Liver (tissue), 7 donors: ENCODE measurements at regions not wholly inside any gene's neighbourhood (a gene's known extent, or its start where the extent isn't known, plus 50 kb on each side); places are given as distances from the start of the nearest gene placed in this dataset.

Experiments used
- DNase-seq: peaks from one replicate; pipeline ENCODE4 v3.0.0-alpha.2; 2017; ENCODE audit warnings: low spot score
- H3K27ac ChIP-seq, 2 donors: one replicate each; pipeline ENCODE4 v1.7.0; 2013; ENCODE audit warnings: inconsistent platforms in 2 of 2, low read length in 2 of 2, control low read depth in 1 of 2, low read depth in 1 of 2, mild to moderate bottlenecking in 1 of 2
- H3K27me3 ChIP-seq, 4 donors: one replicate each; pipeline versions ENCODE4 v1.6.1 to v1.7.0; 2013; ENCODE audit warnings: low read length in 3 of 4, inconsistent platforms in 1 of 4, mild to moderate bottlenecking in 1 of 4, moderate library complexity in 1 of 4; ENCODE audit not compliant: control insufficient read depth in 4 of 4, insufficient read depth in 4 of 4
- H3K36me3 ChIP-seq, 4 donors: one replicate each; pipeline versions ENCODE4 v1.6.1 to v1.7.0; 2013; ENCODE audit warnings: low read length in 3 of 4, mild to moderate bottlenecking in 3 of 4, low read depth in 1 of 4, moderate library complexity in 1 of 4; ENCODE audit not compliant: control insufficient read depth in 4 of 4, insufficient read depth in 3 of 4
- H3K4me1 ChIP-seq, 4 donors: one replicate each; pipeline versions ENCODE4 v1.6.1 to v1.7.0; 2013; ENCODE audit warnings: low read length in 3 of 4, mild to moderate bottlenecking in 3 of 4, moderate library complexity in 1 of 4; ENCODE audit not compliant: control insufficient read depth in 4 of 4, insufficient read depth in 4 of 4
- H3K4me3 ChIP-seq, 3 donors: one replicate each; pipeline versions ENCODE4 v1.6.1 to v1.7.0; 2013; ENCODE audit warnings: low read length in 3 of 3, control low read depth in 1 of 3, low read depth in 1 of 3, mild to moderate bottlenecking in 1 of 3
- H3K9ac ChIP-seq, 2 donors: one replicate each; pipeline ENCODE4 v1.7.0; 2013; ENCODE audit warnings: low read length in 2 of 2, mild to moderate bottlenecking in 2 of 2, moderate library complexity in 2 of 2, control low read depth in 1 of 2, low read depth in 1 of 2
- H3K9me3 ChIP-seq, 4 donors: one replicate each; pipeline versions ENCODE4 v1.6.1 to v1.7.0; 2013; ENCODE audit warnings: low read length in 3 of 4; ENCODE audit not compliant: control insufficient read depth in 4 of 4
- ATF3 ChIP-seq: IDR thresholded peaks from 2 replicates; pipeline ENCODE4 v1.6.1; 2016; ENCODE audit warnings: antibody characterized with exemption
- FOXA1 ChIP-seq: IDR thresholded peaks from 2 replicates; pipeline ENCODE4 v1.6.1; 2016; ENCODE audit warnings: antibody characterized with exemption
- FOXA2 ChIP-seq: IDR thresholded peaks from 2 replicates; pipeline ENCODE4 v1.6.1; 2016; ENCODE audit warnings: antibody characterized with exemption
- GABPA ChIP-seq, 2 donors: IDR thresholded peaks in 1 of 2; conservative IDR thresholded peaks in 1 of 2; 2 replicates each; pipeline ENCODE4 v1.6.1; 2016; ENCODE audit warnings: antibody characterized with exemption in 2 of 2, mild to moderate bottlenecking in 1 of 2, moderate library complexity in 1 of 2
- HNF4A ChIP-seq, 2 donors: conservative IDR thresholded peaks; 2 replicates each; pipeline ENCODE4 v1.6.1; 2016; ENCODE audit warnings: antibody characterized with exemption in 2 of 2, mild to moderate bottlenecking in 2 of 2
- HNF4G ChIP-seq: IDR thresholded peaks from 2 replicates; pipeline ENCODE4 v1.6.1; 2016; ENCODE audit warnings: antibody characterized with exemption
- JUND ChIP-seq, 2 donors: IDR thresholded peaks; 2 replicates each; pipeline ENCODE4 v1.6.1; 2016; ENCODE audit warnings: antibody characterized with exemption in 2 of 2
- MAX ChIP-seq: IDR thresholded peaks from 2 replicates; pipeline ENCODE4 v1.6.1; 2016; ENCODE audit warnings: antibody characterized with exemption
- NR2F2 ChIP-seq: IDR thresholded peaks from 2 replicates; pipeline ENCODE4 v1.6.1; 2016; ENCODE audit warnings: antibody characterized with exemption
- RAD21 ChIP-seq, 2 donors: IDR thresholded peaks; 2 replicates each; pipeline ENCODE4 v1.6.1; 2016; ENCODE audit warnings: antibody characterized with exemption in 2 of 2, mild to moderate bottlenecking in 2 of 2
- REST ChIP-seq: IDR thresholded peaks from 2 replicates; pipeline ENCODE4 v1.6.1; 2016; ENCODE audit warnings: antibody characterized with exemption, mild to moderate bottlenecking
- RXRA ChIP-seq, 2 donors: IDR thresholded peaks; 2 replicates each; pipeline ENCODE4 v1.6.1; 2017 to 2018; ENCODE audit warnings: antibody characterized with exemption in 2 of 2, mild to moderate bottlenecking in 1 of 2
- SP1 ChIP-seq: IDR thresholded peaks from 2 replicates; pipeline ENCODE4 v1.6.1; 2018; ENCODE audit warnings: antibody characterized with exemption, mild to moderate bottlenecking
- TAF1 ChIP-seq: conservative IDR thresholded peaks from 2 replicates; pipeline ENCODE4 v1.6.1; 2016; ENCODE audit warnings: antibody characterized with exemption, mild to moderate bottlenecking
- YY1 ChIP-seq: IDR thresholded peaks from 2 replicates; pipeline ENCODE4 v1.6.1; 2016; ENCODE audit warnings: antibody characterized with exemption, mild to moderate bottlenecking
- ZBTB33 ChIP-seq: IDR thresholded peaks from 2 replicates; pipeline ENCODE4 v1.6.1; 2016; ENCODE audit warnings: antibody characterized with exemption
- WGBS: extraction: QIAGEN DNeasy Blood & Tissue Kit; methylation state at CpG from one replicate; pipeline ENCODE4 v1.1.7; 2013; 5-methylcytosine and 5-hydroxymethylcytosine counted together
- donor health status: healthy.
- donor health status: healthy.
- donor health status: healthy.
- donor health status: healthy.

GRCh38 chr6:14828201-14828611, 417.7 kb upstream of the JARID2 start:
- H3K4me1 ChIP-seq = no peaks in the 10 kb centered on the region
- DNase-seq = no peak
- no peak for TF ChIP-seq NR2F2
- H3K9me3 ChIP-seq = no peaks in the 10 kb centered on the region
- no peaks in the 10 kb centered on the region for H3K27me3 ChIP-seq
- H3K27ac ChIP-seq = no peak overlapping the region
- WGBS = 79% methylated on average over 9 of the region's 9 CpGs
- H3K36me3 ChIP-seq = no peaks in the 10 kb centered on the region
- H3K9ac ChIP-seq = no peak overlapping the region
- no peak overlapping the region for H3K4me3 ChIP-seq

- H3K4me3 ChIP-seq = no peak overlapping the region
- 87% methylated on average over 5 of the region's 5 CpGs for WGBS
Measured at GRCh38 chr6:14831070-14831469, 414.8 kb upstream of the JARID2 start.

GRCh38 chr6:14831937-14832336, 413.9 kb upstream of the JARID2 start:
- DNase-seq = no peak
- H3K9me3 ChIP-seq = no peaks in the 10 kb centered on the region
- no peak overlapping the region for H3K27ac ChIP-seq
- TF ChIP-seq RAD21 (IDR thresholded peaks at IDR 0.05) (no peak), GABPA (IDR thresholded peaks at IDR 0.05 in 1 of 2, conservative IDR thresholded peaks at IDR 0.05 in 1 of 2) (no peak), MAX (no peak)
- H3K4me3 ChIP-seq = no peak overlapping the region
- no peaks in the 10 kb centered on the region for H3K36me3 ChIP-seq
- 67% methylated on average over 6 of the region's 6 CpGs for WGBS
- H3K9ac ChIP-seq = no peak overlapping the region
- H3K27me3 ChIP-seq = no peaks in the 10 kb centered on the region
- no peaks in the 10 kb centered on the region for H3K4me1 ChIP-seq

More at GRCh38 chr6:14831070-14831469, 414.8 kb upstream of the JARID2 start:
- Histone ChIP-seq H3K27ac (no peak overlapping the region), H3K27me3 (no peaks in the 10 kb centered on the region), H3K4me1 (no peaks in the 10 kb centered on the region), H3K9me3 (no peaks in the 10 kb centered on the region), H3K36me3 (no peaks in the 10 kb centered on the region), H3K9ac (no peak overlapping the region)
- no peak for DNase-seq
- TF ChIP-seq HNF4A (conservative IDR thresholded peaks at IDR 0.05) = no peak
- TF ChIP-seq NR2F2 = no peak
- no peak for TF ChIP-seq SP1

GRCh38 chr6:14832427-14832826, 413.4 kb upstream of the JARID2 start:
- no peak for DNase-seq
- no peak overlapping the region for H3K9ac ChIP-seq

More at GRCh38 chr6:14832427-14832826, 413.4 kb upstream of the JARID2 start:
- Histone ChIP-seq H3K27ac (no peak overlapping the region), H3K9me3 (no peaks in the 10 kb centered on the region), H3K36me3 (no peaks in the 10 kb centered on the region), H3K27me3 (no peaks in the 10 kb centered on the region), H3K4me3 (no peak overlapping the region), H3K4me1 (no peaks in the 10 kb centered on the region)
- TF ChIP-seq YY1 (no peak), HNF4A (conservative IDR thresholded peaks at IDR 0.05) (no peak), HNF4G (no peak), MAX (no peak), ZBTB33 (no peak), FOXA2 (no peak), RAD21 (IDR thresholded peaks at IDR 0.05) (no peak), NR2F2 (no peak), ATF3 (no peak), REST (no peak), GABPA (IDR thresholded peaks at IDR 0.05 in 1 of 2, conservative IDR thresholded peaks at IDR 0.05 in 1 of 2) (no peak), JUND (IDR thresholded peaks at IDR 0.05) (no peak), FOXA1 (no peak), RXRA (IDR thresholded peaks at IDR 0.05) (no peak), TAF1 (no peak)
- 68% methylated on average over 2 of the region's 2 CpGs for WGBS
